K562 (cell line): ENCODE measurements at regions not wholly inside any gene's neighbourhood (a gene's known extent, or its start where the extent isn't known, plus 50 kb on each side); places are given as distances from the start of the nearest gene placed in this dataset.

Experiments used
- ATAC-seq: fragments of 200-7000 bp; cut with Tn5 transposase; 3 replicates; pipeline ENCODE4 v1.9.1; 2020; ENCODE audit warnings: moderate library complexity
- BruUV-seq: library from RNA; stranded (reverse); fragments of 400-500 nt; replicated peaks from 2 replicates; lab custom pipeline; 2021; lab: Mats Ljungman, UMichigan
- CTCF ChIA-PET: fragments of 300-600 bp; formaldehyde crosslinking; extraction: SDS; loops from one replicate; lab custom pipeline; 2021; ENCODE audit warnings: low intra/inter-chr PET ratio; lab: Yijun Ruan, JAX
- POLR2A ChIA-PET: fragments of 300-600, 350-650 bp; sonication (Branson Sonifier 250); formaldehyde crosslinking; extraction: SDS; loops from one replicate; lab custom pipeline; 2021; ENCODE audit warnings: antibody characterized with exemption, inconsistent platforms; lab: Yijun Ruan, JAX
- DNase-seq, 4 experiments: peaks; one replicate each; pipeline versions ENCODE4 v3.0.0 to v3.0.0-alpha.2; 2011 to 2018; ENCODE audit warnings: low spot score in 3 of 4, mixed read lengths in 3 of 4; ENCODE audit errors: extremely low read depth in 1 of 4
- FAIRE-seq: peaks from 2 replicates; lab custom pipeline; 2011; peaks lifted over from hg19 to GRCh38; lab: Jason Lieb, UNC
- H2AFZ ChIP-seq: 2 replicates; pipeline ENCODE4 v1.6.0; 2011; ENCODE audit warnings: low read depth, low read length, control low read depth, inconsistent platforms
- H3K27ac ChIP-seq: fragments of 200-600 bp; 3 replicates; pipeline ENCODE4 v1.8.0; 2011; ENCODE audit warnings: low read depth, mild to moderate bottlenecking, control low read depth, inconsistent platforms, low read length, moderate library complexity, mixed read lengths; ENCODE audit errors: extremely low read depth
- H3K27me3 ChIP-seq, 2 experiments: fragments of 300-600 bp in 1 of 2; 2 replicates in 1 of 2; 3 replicates in 1 of 2; pipeline versions ENCODE4 v1.6.0 to v1.8.0; 2011; ENCODE audit warnings: inconsistent platforms in 2 of 2, low read length in 2 of 2, mild to moderate bottlenecking in 1 of 2, mixed read lengths in 1 of 2, moderate library complexity in 1 of 2; ENCODE audit not compliant: control insufficient read depth in 2 of 2, insufficient read depth in 2 of 2
- H3K36me3 ChIP-seq: fragments of 300-600 bp; 3 replicates; pipeline ENCODE4 v1.8.0; 2011; ENCODE audit warnings: mild to moderate bottlenecking, low read length, inconsistent platforms; ENCODE audit not compliant: control insufficient read depth, insufficient read depth
- H3K4me1 ChIP-seq, 2 experiments: fragments of 200-600 bp in 1 of 2; replicated peaks in 1 of 2; 2 replicates in 1 of 2; 3 replicates in 1 of 2; pipeline versions ENCODE4 v1.5.1 to v1.8.0; 2011; ENCODE audit warnings: inconsistent platforms in 2 of 2, low read length in 2 of 2, mild to moderate bottlenecking in 1 of 2, mixed read lengths in 1 of 2, moderate library complexity in 1 of 2; ENCODE audit not compliant: control insufficient read depth in 2 of 2, insufficient read depth in 2 of 2
- H3K4me2 ChIP-seq: 2 replicates; pipeline ENCODE4 v1.6.1; 2011; ENCODE audit warnings: low read length, control low read depth, inconsistent platforms, mixed read lengths; ENCODE audit not compliant: insufficient read depth
- H3K4me3 ChIP-seq: fragments of 200-600 bp; sonication (generic), shearing (Covaris generic); 2 replicates; pipeline ENCODE4 v1.5.1; 2016; ENCODE audit warnings: control low read depth, inconsistent platforms
- H3K79me2 ChIP-seq: fragments of 200-600 bp; 3 replicates; pipeline ENCODE4 v1.8.0; 2011; ENCODE audit warnings: low read length, inconsistent platforms; ENCODE audit not compliant: control insufficient read depth, insufficient read depth
- H3K9ac ChIP-seq, 2 experiments: 2 replicates each; pipeline versions ENCODE4 v1.6.0 to v1.6.1; 2011; ENCODE audit warnings: low read depth in 2 of 2, low read length in 2 of 2, control low read depth in 1 of 2, inconsistent platforms in 1 of 2, mild to moderate bottlenecking in 1 of 2, mixed read lengths in 1 of 2; ENCODE audit not compliant: insufficient read depth in 1 of 2
- H3K9me1 ChIP-seq: one replicate; pipeline ENCODE4 v1.6.0; 2011; ENCODE audit warnings: inconsistent platforms, mild to moderate bottlenecking, low read length, moderate library complexity; ENCODE audit not compliant: control insufficient read depth, insufficient read depth
- H3K9me3 ChIP-seq: replicated peaks from 2 replicates; pipeline ENCODE4 v1.5.1; 2011; ENCODE audit warnings: low read depth, low read length, inconsistent platforms; ENCODE audit not compliant: control insufficient read depth, insufficient read depth
- H4K20me1 ChIP-seq: replicated peaks from 2 replicates; pipeline ENCODE4 v1.6.1; 2011; ENCODE audit warnings: low read length, inconsistent platforms, mixed read lengths; ENCODE audit not compliant: control insufficient read depth, insufficient read depth
- CEBPG ChIP-seq, 3 experiments: fragments of 200-800 bp in 1 of 3; sonication (Bioruptor generic) in 1 of 3; sonication (generic) in 1 of 3; formaldehyde crosslinking in 1 of 3; IDR thresholded peaks in 2 of 3; conservative IDR thresholded peaks in 1 of 3; 2 replicates each; pipeline versions ENCODE4 v1.6.1 to v1.8.0; 2016 to 2022; ENCODE audit warnings: missing compliant biosample characterization in 2 of 3, missing genetic modification characterization in 2 of 3, mild to moderate bottlenecking in 1 of 3, missing genetic modification reagents in 1 of 3
- HSF4 ChIP-seq: fragments of 250-450 bp; sonication (Bioruptor Pico); IDR thresholded peaks from 2 replicates; pipeline ENCODE4 v2.1.2; 2022; ENCODE audit warnings: mild to moderate bottlenecking, moderate library complexity, borderline replicate concordance
- TAF1 ChIP-seq: IDR thresholded peaks from 2 replicates; pipeline ENCODE4 v1.6.1; 2011; ENCODE audit warnings: mild to moderate bottlenecking, low read length, moderate library complexity; ENCODE audit not compliant: insufficient read depth, control insufficient read depth, severe bottlenecking; ENCODE audit errors: extremely low read depth
- WGBS: fragments of 100-300 bp; shearing (Covaris generic); methylation state at CpG from one replicate; pipeline ENCODE4 v1.1.6; 2016; ENCODE audit warnings: low coverage, mixed read lengths; ENCODE audit not compliant: insufficient coverage; ENCODE audit errors: missing lambda C conversion rate; 5-methylcytosine and 5-hydroxymethylcytosine counted together
- in situ Hi-C: fragments of 300-500 bp; cut with MboI; formaldehyde crosslinking; loops from 4 replicates; pipeline ENCODE4 v1.15.0; 2018; ENCODE audit warnings: inconsistent platforms, mixed read lengths
- intact Hi-C: fragments of 100-400 bp; cut with micrococcal nuclease; formaldehyde crosslinking; loops from 2 replicates; pipeline ENCODE4 v1.14.2; 2022

- Histone ChIP-seq H3K4me3 (no peak overlapping the region), H3K79me2 (no peaks in the 10 kb centered on the region), H3K27me3 (peaks cover 0 to 4% of the 10 kb centered on the region in 2 experiments; a peak in 1 of 5 replicates), H3K9ac (no peak overlapping the region; a peak in 1 of 4 replicates), H3K4me2 (no peak overlapping the region), H2AFZ (no peak overlapping the region), H3K36me3 (no peaks in the 10 kb centered on the region), H3K9me3 (no peaks in the 10 kb centered on the region), H4K20me1 (0 out of 2 replicates have a peak, but pooled peaks cover 6% of the 10 kb centered on the region), H3K9me1 (no peaks in the 10 kb centered on the region), H3K4me1 (peaks cover 11 to 15% of the 10 kb centered on the region in 2 experiments), H3K27ac (no peak overlapping the region)
- ChIA-PET POLR2A (interaction anchor here (0.9 to 1.1 kb wide), 2 partner anchors 153 to 155 kb away, joined by 3 read pairs; no protein-coding TSS in a partner anchor), CTCF (interaction anchor here (0.7 to 7.1 kb wide), 3 partner anchors 87 to 176 kb away, joined by 3 to 138 read pairs (median 73); no protein-coding TSS in a partner anchor)
- intact Hi-C loops: no loop called here
- ATAC-seq (no peak), DNase-seq (no peak), FAIRE-seq (no peak)
- in situ Hi-C loops: loop anchor here (5.0 kb wide), 1 partner anchor 145 kb away; no protein-coding TSS in a partner anchor
- BruUV-seq: no TSS peak
- no peak for TF ChIP-seq HSF4 (CRISPR knock-in tag)
- 29% methylated on average over 7 of the region's 7 CpGs for WGBS
Observed at GRCh38 chr1:201707027-201707426, 121.9 kb upstream of the IPO9 start.

GRCh38 chr1:201707656-201708055 lies 121.3 kb upstream of the IPO9 start:
- Histone ChIP-seq H4K20me1 (0 out of 2 replicates have a peak, but pooled peaks cover 6% of the 10 kb centered on the region), H3K9me3 (no peaks in the 10 kb centered on the region), H3K9ac (no peak overlapping the region), H3K27me3 (peaks cover 0 to 4% of the 10 kb centered on the region in 2 experiments; a peak in 1 of 5 replicates), H3K4me1 (peaks cover 11 to 17% of the 10 kb centered on the region in 2 experiments), H3K9me1 (no peaks in the 10 kb centered on the region), H3K36me3 (no peaks in the 10 kb centered on the region), H2AFZ (no peak overlapping the region), H3K4me3 (no peak overlapping the region), H3K27ac (no peak overlapping the region), H3K4me2 (no peak overlapping the region), H3K79me2 (no peaks in the 10 kb centered on the region)
- ATAC-seq (no peak), DNase-seq (no peak), FAIRE-seq (no peak)
- no peak for TF ChIP-seq TAF1
- 0 out of 2 replicates have a peak, but pooled peaks have one; percentile 20 for TF ChIP-seq CEBPG (CRISPR knock-in tag; IDR thresholded peaks at IDR 0.05)
- TF ChIP-seq CEBPG (tag; conservative IDR thresholded peaks at IDR 0.05 in 1 of 2, IDR thresholded peaks at IDR 0.05 in 1 of 2): no peak
- ChIA-PET CTCF (interaction anchor here (7.0 to 7.1 kb wide), 2 partner anchors 86 to 147 kb away, joined by 73 to 138 read pairs; no protein-coding TSS in a partner anchor), POLR2A (interaction anchor here (1.3 kb wide), 1 partner anchor 14 kb away, joined by 4 read pairs; no protein-coding TSS in a partner anchor)
- no TSS peak for BruUV-seq
- WGBS: 5% methylated on average over 2 of the region's 2 CpGs
- intact Hi-C loops (no loop called here), in situ Hi-C loops (loop anchor here (5.0 kb wide), 1 partner anchor 145 kb away; no protein-coding TSS in a partner anchor)
